Sigmoid colon (tissue), 6 donors: ENCODE measurements at regions not wholly inside any gene's neighbourhood (a gene's known extent, or its start where the extent isn't known, plus 50 kb on each side); places are given as distances from the start of the nearest gene placed in this dataset.
A peak's percentile ranks its signal among the peaks of the same experiment; 100 is the strongest.

Experiments used
- DNase-seq: peaks from one replicate; pipeline ENCODE4 v3.0.0-alpha.2; 2019
- H3K27ac ChIP-seq, 4 donors: fragments of 200-600 bp; sonication (generic); one replicate each; pipeline ENCODE4 v1.5.1; 2016 to 2019; ENCODE audit warnings: mild to moderate bottlenecking in 1 of 4
- H3K27me3 ChIP-seq, 3 donors: fragments of 200-600 bp; sonication (generic); one replicate each; pipeline ENCODE4 v1.5.1; 2019; ENCODE audit warnings: mild to moderate bottlenecking in 1 of 3
- H3K36me3 ChIP-seq, 4 donors: fragments of 200-600 bp; sonication (generic); one replicate each; pipeline ENCODE4 v1.5.1; 2016 to 2019
- H3K4me1 ChIP-seq, 4 donors: fragments of 200-600 bp; sonication (generic); one replicate each; pipeline ENCODE4 v1.5.1; 2017 to 2019
- H3K4me3 ChIP-seq, 4 donors: fragments of 200-600 bp; sonication (generic); one replicate each; pipeline ENCODE4 v1.5.1; 2017 to 2019; ENCODE audit warnings: mild to moderate bottlenecking in 2 of 4, moderate library complexity in 1 of 4
- H3K9me3 ChIP-seq, 4 donors: fragments of 200-600 bp in 3 of 4; sonication (generic) in 3 of 4; one replicate each; pipeline versions ENCODE4 v1.5.1 to v1.6.1; 2013 to 2019
- EP300 ChIP-seq, 4 donors: sonication (generic); formaldehyde crosslinking; IDR thresholded peaks; one replicate each; pipeline ENCODE4 v1.6.1; 2017; ENCODE audit warnings: antibody characterized with exemption in 4 of 4
- POLR2A ChIP-seq, 2 donors: fragments of 450-650 bp; IDR thresholded peaks; one replicate each; pipeline ENCODE4 v1.6.1; 2016; ENCODE audit warnings: antibody characterized with exemption in 2 of 2, mild to moderate bottlenecking in 2 of 2, moderate library complexity in 2 of 2
- POLR2AphosphoS5 ChIP-seq, 4 donors: sonication (generic); formaldehyde crosslinking; IDR thresholded peaks; one replicate each; pipeline ENCODE4 v1.6.1; 2017; ENCODE audit warnings: antibody characterized with exemption in 4 of 4
- WGBS, 2 donors: extraction: QIAGEN DNeasy Blood & Tissue Kit; methylation state at CpG; one replicate each; pipeline ENCODE4 v1.1.7; 2013; 5-methylcytosine and 5-hydroxymethylcytosine counted together
- intact Hi-C: fragments of 100-400 bp; cut with DNase I; formaldehyde crosslinking; loops from one replicate; pipeline ENCODE4 v1.15.1; 2023
- TF ChIP-seq, protein P1 (sequence below), 4 experiments: fragments of 450-650 bp in 3 of 4; fragments of 200-600 bp in 1 of 4; IDR thresholded peaks; one replicate each; pipeline ENCODE4 v1.5.1; 2016 to 2019; ENCODE audit warnings: antibody characterized with exemption in 4 of 4, mild to moderate bottlenecking in 3 of 4, moderate library complexity in 2 of 4
- donor health status: healthy with polysubstance abuse.
- donor health status: healthy.

DNA sequence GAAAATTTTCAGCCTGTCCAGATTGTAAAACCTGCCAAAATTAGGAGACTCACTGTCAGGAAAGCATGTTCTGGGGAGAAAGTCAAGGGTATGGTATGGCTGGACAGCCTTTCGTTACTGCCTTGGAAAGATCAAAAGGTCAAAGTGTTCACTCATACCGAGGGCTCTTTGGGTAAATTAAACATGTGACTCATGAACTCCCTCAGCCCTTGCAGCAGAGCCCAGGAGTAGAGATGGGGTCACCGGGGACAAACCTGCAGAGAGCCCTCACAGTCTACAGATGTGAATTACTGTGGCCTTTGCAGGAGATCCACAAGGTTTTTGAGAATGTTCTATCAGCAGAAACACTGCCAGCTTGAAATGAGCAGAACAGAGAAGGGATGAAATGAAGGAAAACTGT is 275.7 kb downstream of the KLF6 start:
- no peak for TF ChIP-seq POLR2A (IDR thresholded peaks at IDR 0.05)
- no peak for TF ChIP-seq EP300 (IDR thresholded peaks at IDR 0.05)
- TF ChIP-seq POLR2AphosphoS5 (IDR thresholded peaks at IDR 0.05): no peak
- TF ChIP-seq, protein P1, sequence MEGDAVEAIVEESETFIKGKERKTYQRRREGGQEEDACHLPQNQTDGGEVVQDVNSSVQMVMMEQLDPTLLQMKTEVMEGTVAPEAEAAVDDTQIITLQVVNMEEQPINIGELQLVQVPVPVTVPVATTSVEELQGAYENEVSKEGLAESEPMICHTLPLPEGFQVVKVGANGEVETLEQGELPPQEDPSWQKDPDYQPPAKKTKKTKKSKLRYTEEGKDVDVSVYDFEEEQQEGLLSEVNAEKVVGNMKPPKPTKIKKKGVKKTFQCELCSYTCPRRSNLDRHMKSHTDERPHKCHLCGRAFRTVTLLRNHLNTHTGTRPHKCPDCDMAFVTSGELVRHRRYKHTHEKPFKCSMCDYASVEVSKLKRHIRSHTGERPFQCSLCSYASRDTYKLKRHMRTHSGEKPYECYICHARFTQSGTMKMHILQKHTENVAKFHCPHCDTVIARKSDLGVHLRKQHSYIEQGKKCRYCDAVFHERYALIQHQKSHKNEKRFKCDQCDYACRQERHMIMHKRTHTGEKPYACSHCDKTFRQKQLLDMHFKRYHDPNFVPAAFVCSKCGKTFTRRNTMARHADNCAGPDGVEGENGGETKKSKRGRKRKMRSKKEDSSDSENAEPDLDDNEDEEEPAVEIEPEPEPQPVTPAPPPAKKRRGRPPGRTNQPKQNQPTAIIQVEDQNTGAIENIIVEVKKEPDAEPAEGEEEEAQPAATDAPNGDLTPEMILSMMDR (IDR thresholded peaks at IDR 0.05): no peak
- H3K36me3 ChIP-seq: no peaks in the 10 kb centered on the region
- intact Hi-C loops: no loop called here
- no peak for DNase-seq
- H3K4me3 ChIP-seq: no peak overlapping the region
- H3K9me3 ChIP-seq: peaks cover 0 to 4% (median 0%) of the 10 kb centered on the region in 4 donors
- no peak overlapping the region for H3K27ac ChIP-seq
- 73 to 82% methylated on average over 3 of the region's 3 CpGs for WGBS, 2 donors
- no peaks in the 10 kb centered on the region for H3K27me3 ChIP-seq
- H3K4me1 ChIP-seq: no peaks in the 10 kb centered on the region

DNA sequence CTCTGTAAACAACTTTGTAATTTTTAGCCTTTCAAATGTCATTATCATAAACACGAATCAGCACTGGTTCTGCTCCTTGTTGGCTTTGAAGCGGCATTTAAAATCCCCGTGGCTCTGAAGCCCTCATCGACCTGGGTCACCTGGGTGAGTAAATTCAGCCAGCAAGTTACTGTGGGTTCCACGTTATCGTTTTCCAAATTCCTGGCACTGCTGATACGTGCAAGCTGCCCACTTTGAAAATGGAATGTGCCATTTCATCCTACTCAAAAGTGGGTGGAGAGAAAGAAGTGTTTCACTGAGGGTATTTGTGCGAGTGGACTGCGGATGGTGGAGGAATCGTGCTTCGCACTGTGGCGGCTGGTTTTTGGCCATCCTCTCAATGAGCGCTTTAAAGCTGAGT is 281.7 kb downstream of the KLF6 start:
- DNase-seq: no peak
- Histone ChIP-seq H3K27me3 (no peaks in the 10 kb centered on the region), H3K4me1 (peaks cover 0 to 13% (median 13%) of the 10 kb centered on the region in 4 donors), H3K36me3 (no peaks in the 10 kb centered on the region), H3K4me3 (no peak overlapping the region), H3K27ac (no peak overlapping the region), H3K9me3 (no peaks in the 10 kb centered on the region)
- 90 to 93% methylated on average over 13 of the region's 13 CpGs for WGBS, 2 donors
- TF ChIP-seq, protein P1 (IDR thresholded peaks at IDR 0.05): no peak
- no peak for TF ChIP-seq EP300 (IDR thresholded peaks at IDR 0.05)
- no peak for TF ChIP-seq POLR2A (IDR thresholded peaks at IDR 0.05)
- no peak for TF ChIP-seq POLR2AphosphoS5 (IDR thresholded peaks at IDR 0.05)
- intact Hi-C loops: no loop called here

DNA sequence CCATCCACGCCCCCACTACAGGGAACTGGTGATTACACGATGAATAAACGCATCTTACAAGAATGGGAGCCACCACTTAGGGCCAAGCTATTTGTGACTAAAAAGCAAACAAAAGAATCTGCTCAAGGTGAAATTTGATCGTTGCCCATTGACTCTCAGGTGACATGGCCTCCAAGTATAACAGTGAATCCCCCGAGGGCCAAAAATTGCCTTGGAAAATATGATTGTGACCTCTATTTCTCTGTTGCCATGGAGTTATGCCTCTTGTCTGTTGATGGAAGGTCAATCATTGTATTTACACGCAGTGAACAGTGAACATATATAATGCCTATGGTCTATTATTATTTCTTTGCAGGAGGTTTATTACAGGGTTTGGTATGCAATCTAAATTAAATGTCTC is 282.3 kb downstream of the KLF6 start:
- TF ChIP-seq POLR2A (IDR thresholded peaks at IDR 0.05) (no peak), POLR2AphosphoS5 (IDR thresholded peaks at IDR 0.05) (no peak), EP300 (IDR thresholded peaks at IDR 0.05) (no peak)
- TF ChIP-seq, protein P1 (IDR thresholded peaks at IDR 0.05): no peak
- intact Hi-C loops: no loop called here
- Histone ChIP-seq H3K36me3 (no peaks in the 10 kb centered on the region), H3K9me3 (no peaks in the 10 kb centered on the region), H3K27me3 (no peaks in the 10 kb centered on the region), H3K4me1 (peaks cover 0 to 13% (median 13%) of the 10 kb centered on the region in 4 donors), H3K4me3 (no peak overlapping the region), H3K27ac (no peak overlapping the region)
- DNase-seq: no peak
- 77 to 86% methylated on average over 6 of the region's 6 CpGs for WGBS, 2 donors

GRCh38 chr10:3500408-3500856 is 284.6 kb downstream of the KLF6 start:
- H3K36me3 ChIP-seq: no peaks in the 10 kb centered on the region
- 84 to 89% methylated on average over 15 of the region's 15 CpGs for WGBS, 2 donors
- DNase-seq: peak; percentile 90
- intact Hi-C loops: no loop called here
- H3K27me3 ChIP-seq: no peaks in the 10 kb centered on the region
- H3K27ac ChIP-seq: peak overlapping the region; percentile 38 to 79 (median 65)
- TF ChIP-seq, protein P1 (IDR thresholded peaks at IDR 0.05): no peak
- TF ChIP-seq POLR2A (IDR thresholded peaks at IDR 0.05) (no peak), POLR2AphosphoS5 (IDR thresholded peaks at IDR 0.05) (peak; percentile 55 to 79 (median 73)), EP300 (IDR thresholded peaks at IDR 0.05) (peak in 3 of 4 donors; percentile 54 to 93 (median 73))
- H3K4me3 ChIP-seq: no peak overlapping the region
- no peaks in the 10 kb centered on the region for H3K9me3 ChIP-seq
- H3K4me1 ChIP-seq: peaks cover 0 to 14% (median 13%) of the 10 kb centered on the region in 4 donors

DNA sequence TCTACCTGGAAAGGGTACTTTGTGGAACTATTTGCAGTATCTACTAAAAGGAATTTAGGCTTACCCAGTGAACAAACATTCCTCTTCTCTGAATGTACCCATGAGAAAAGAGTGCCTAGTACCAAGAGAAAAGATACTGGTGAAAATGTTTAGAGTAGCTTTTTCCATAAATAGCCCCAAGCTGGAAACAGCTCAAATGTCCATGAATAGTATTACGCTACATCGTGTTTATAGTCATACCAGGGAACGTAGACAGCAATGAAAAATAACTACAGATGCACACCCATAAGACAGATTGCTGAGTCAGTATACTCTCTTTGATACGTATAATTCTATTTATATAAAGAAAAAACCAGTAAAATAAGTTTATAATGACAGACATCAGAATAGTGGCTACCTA is 285.9 kb downstream of the KLF6 start:
- Histone ChIP-seq H3K4me1 (peaks cover 0 to 22% (median 20%) of the 10 kb centered on the region in 4 donors), H3K27me3 (no peaks in the 10 kb centered on the region), H3K4me3 (no peak overlapping the region), H3K9me3 (no peaks in the 10 kb centered on the region), H3K27ac (peak overlapping the region in 3 of 4 donors; percentile 51 to 79 (median 75)), H3K36me3 (no peaks in the 10 kb centered on the region)
- WGBS, 2 donors: 79 to 90% methylated on average over 4 of the region's 4 CpGs
- TF ChIP-seq EP300 (IDR thresholded peaks at IDR 0.05) (no peak), POLR2AphosphoS5 (IDR thresholded peaks at IDR 0.05) (peak in 2 of 4 donors; percentile 18 to 51), POLR2A (IDR thresholded peaks at IDR 0.05) (no peak)
- intact Hi-C loops: no loop called here
- no peak for DNase-seq
